Endodermal cell (in vitro differentiated cells): ENCODE measurements at regions not wholly inside any gene's neighbourhood (a gene's known extent, or its start where the extent isn't known, plus 50 kb on each side); places are given as distances from the start of the nearest gene placed in this dataset.

Source experiments
- DNase-seq: peaks from one replicate; pipeline ENCODE4 v3.0.0-alpha.2; 2017
- H3K27ac ChIP-seq: 2 replicates; pipeline ENCODE4 v1.5.1; 2013; ENCODE audit warnings: mild to moderate bottlenecking, low read depth, low read length, moderate library complexity
- H3K27me3 ChIP-seq: 2 replicates; pipeline ENCODE4 v1.6.1; 2013; ENCODE audit warnings: mild to moderate bottlenecking, low read length, moderate library complexity; ENCODE audit not compliant: insufficient read depth, control insufficient read depth, poor library complexity, severe bottlenecking
- H3K36me3 ChIP-seq: 2 replicates; pipeline ENCODE4 v1.7.0; 2013; ENCODE audit warnings: mild to moderate bottlenecking, low read length, moderate library complexity; ENCODE audit not compliant: control insufficient read depth, insufficient read depth
- H3K4me1 ChIP-seq: one replicate; pipeline ENCODE4 v1.7.0; 2013; ENCODE audit warnings: low read length; ENCODE audit not compliant: control insufficient read depth, insufficient read depth
- H3K4me3 ChIP-seq: 2 replicates; pipeline ENCODE4 v1.5.1; 2013; ENCODE audit warnings: mild to moderate bottlenecking, low read length, moderate library complexity
- H3K9ac ChIP-seq: 2 replicates; pipeline ENCODE4 v1.6.1; 2013; ENCODE audit warnings: mild to moderate bottlenecking, low read length, moderate library complexity; ENCODE audit not compliant: poor library complexity, severe bottlenecking; ENCODE audit errors: extremely low read depth
- H3K9me3 ChIP-seq: 2 replicates; pipeline ENCODE4 v1.6.1; 2013; ENCODE audit warnings: mild to moderate bottlenecking, low read length, moderate library complexity; ENCODE audit not compliant: control insufficient read depth
- H3K27ac Mint-ChIP-seq: 2 replicates; pipeline ENCODE4 v1.8.0; 2020; ENCODE audit warnings: mixed read lengths
- H3K27me3 Mint-ChIP-seq: 2 replicates; pipeline ENCODE4 v1.8.0; 2021; ENCODE audit warnings: mild to moderate bottlenecking, mixed read lengths; ENCODE audit not compliant: insufficient read depth
- H3K36me3 Mint-ChIP-seq: 2 replicates; pipeline ENCODE4 v1.8.0; 2020; ENCODE audit warnings: low read depth, mixed read lengths
- H3K4me1 Mint-ChIP-seq: 2 replicates; pipeline ENCODE4 v1.8.0; 2020; ENCODE audit warnings: mixed read lengths
- H3K4me3 Mint-ChIP-seq: 2 replicates; pipeline ENCODE4 v1.8.0; 2020; ENCODE audit warnings: mild to moderate bottlenecking, moderate library complexity, mixed read lengths
- H3K9me3 Mint-ChIP-seq: 2 replicates; pipeline ENCODE4 v1.8.0; 2020; ENCODE audit warnings: mild to moderate bottlenecking, mixed read lengths
- CTCF ChIP-seq: fragments of 200-600 bp; sonication (generic); conservative IDR thresholded peaks from 2 replicates; pipeline ENCODE4 v1.5.0; 2021; ENCODE audit warnings: antibody characterized with exemption, mild to moderate bottlenecking
- WGBS, 2 experiments: methylation state at CpG; one replicate each; pipeline versions ENCODE4 v1.1.5 to v1.1.7; 2013; ENCODE audit warnings: missing lambda C conversion rate in 2 of 2, mixed read lengths in 1 of 2; ENCODE audit not compliant: insufficient coverage in 1 of 2, insufficient read length in 1 of 2; 5-methylcytosine and 5-hydroxymethylcytosine counted together

- Histone ChIP-seq H3K4me1 (no peaks in the 10 kb centered on the region), H3K27ac (no peak overlapping the region), H3K4me3 (no peak overlapping the region), H3K9me3 (no peaks in the 10 kb centered on the region), H3K27me3 (no peaks in the 10 kb centered on the region), H3K9ac (no peak overlapping the region), H3K36me3 (no peaks in the 10 kb centered on the region)
- H3K9me3 Mint-ChIP-seq = peaks cover 44% of the 10 kb centered on the region
- H3K27me3 Mint-ChIP-seq = no peaks in the 10 kb centered on the region
- H3K27ac Mint-ChIP-seq = no peak overlapping the region
- H3K36me3 Mint-ChIP-seq = no peaks in the 10 kb centered on the region
- no peak for DNase-seq
- H3K4me3 Mint-ChIP-seq = no peak overlapping the region
- H3K4me1 Mint-ChIP-seq = no peaks in the 10 kb centered on the region
- no peak for TF ChIP-seq CTCF
These were observed 557.9 kb upstream of the ARX start for GRCh38 chrX:25573631-25574030.

GRCh38 chrX:25596921-25597320, 541.2 kb upstream of the MAGEB18 start:
- 92 to 100% methylated on average over 1 to 2 of the region's 2 CpGs for WGBS, 2 experiments
- Histone ChIP-seq H3K36me3 (no peaks in the 10 kb centered on the region), H3K9me3 (no peaks in the 10 kb centered on the region), H3K27me3 (no peaks in the 10 kb centered on the region), H3K4me1 (no peaks in the 10 kb centered on the region), H3K9ac (no peak overlapping the region), H3K4me3 (no peak overlapping the region), H3K27ac (no peak overlapping the region)
- H3K4me1 Mint-ChIP-seq = no peaks in the 10 kb centered on the region
- no peak for DNase-seq
- TF ChIP-seq CTCF = no peak
- no peak overlapping the region for H3K4me3 Mint-ChIP-seq
- H3K36me3 Mint-ChIP-seq = no peaks in the 10 kb centered on the region
- no peak overlapping the region for H3K27ac Mint-ChIP-seq
- H3K9me3 Mint-ChIP-seq = peaks cover 41% of the 10 kb centered on the region
- H3K27me3 Mint-ChIP-seq = no peaks in the 10 kb centered on the region

GRCh38 chrX:25597551-25597950, 540.6 kb upstream of the MAGEB18 start:
- Mint-ChIP-seq H3K9me3 (peaks cover 47% of the 10 kb centered on the region), H3K36me3 (no peaks in the 10 kb centered on the region), H3K4me1 (no peaks in the 10 kb centered on the region), H3K27ac (no peak overlapping the region), H3K27me3 (no peaks in the 10 kb centered on the region), H3K4me3 (no peak overlapping the region)
- Histone ChIP-seq H3K27ac (no peak overlapping the region), H3K27me3 (no peaks in the 10 kb centered on the region), H3K4me3 (no peak overlapping the region), H3K9me3 (no peaks in the 10 kb centered on the region), H3K9ac (no peak overlapping the region), H3K4me1 (no peaks in the 10 kb centered on the region), H3K36me3 (no peaks in the 10 kb centered on the region)
- no peak for DNase-seq
- WGBS, 2 experiments = 100% methylated on average over 2 of the region's 2 CpGs; no CpG with 5 or more reads in 1 of the 2 experiments
- no peak for TF ChIP-seq CTCF
